DND-41 (cell line): ENCODE measurements at regions not wholly inside any gene's neighbourhood (a gene's known extent, or its start where the extent isn't known, plus 50 kb on each side); places are given as distances from the start of the nearest gene placed in this dataset.
"Not testable (repeated sequence)": the region's sequence is repeated elsewhere in the genome, so short reads cannot be mapped to it uniquely, and the experiment has no call there.

ENCODE experiments used
- EZH2 ChIP-seq: IDR thresholded peaks from 3 replicates; pipeline ENCODE4 v1.6.1; 2012; ENCODE audit warnings: borderline replicate concordance, low read depth, mild to moderate bottlenecking, moderate library complexity, low read length, inconsistent platforms; ENCODE audit not compliant: severe bottlenecking
- TF ChIP-seq, protein P1 (sequence below): IDR thresholded peaks from 2 replicates; pipeline ENCODE4 v1.5.1; 2012; ENCODE audit warnings: borderline replicate concordance, low read length, moderate library complexity, mild to moderate bottlenecking; ENCODE audit not compliant: poor library complexity, severe bottlenecking; ENCODE audit errors: extremely low read depth

DNA sequence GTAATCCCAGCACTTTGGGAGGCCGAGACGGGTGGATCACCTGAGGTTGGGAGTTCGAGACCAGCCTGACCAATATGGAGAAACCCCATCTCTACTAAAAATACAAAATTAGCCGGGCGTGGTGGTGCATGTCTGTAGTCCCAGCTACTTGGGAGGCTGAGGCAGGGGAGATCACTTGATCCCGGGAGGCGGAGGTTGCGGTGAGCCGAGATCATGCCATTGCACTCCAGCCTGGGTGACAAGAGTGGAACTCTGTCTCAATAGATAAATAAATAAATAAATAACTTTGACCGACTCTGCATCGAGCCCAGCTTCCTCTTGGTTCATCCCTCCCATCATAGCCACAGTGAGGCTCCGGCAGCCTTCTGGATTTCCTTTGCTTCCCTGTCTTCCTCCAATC, 89.6 kb downstream of the CRLF2 start:
- TF ChIP-seq, protein P1, sequence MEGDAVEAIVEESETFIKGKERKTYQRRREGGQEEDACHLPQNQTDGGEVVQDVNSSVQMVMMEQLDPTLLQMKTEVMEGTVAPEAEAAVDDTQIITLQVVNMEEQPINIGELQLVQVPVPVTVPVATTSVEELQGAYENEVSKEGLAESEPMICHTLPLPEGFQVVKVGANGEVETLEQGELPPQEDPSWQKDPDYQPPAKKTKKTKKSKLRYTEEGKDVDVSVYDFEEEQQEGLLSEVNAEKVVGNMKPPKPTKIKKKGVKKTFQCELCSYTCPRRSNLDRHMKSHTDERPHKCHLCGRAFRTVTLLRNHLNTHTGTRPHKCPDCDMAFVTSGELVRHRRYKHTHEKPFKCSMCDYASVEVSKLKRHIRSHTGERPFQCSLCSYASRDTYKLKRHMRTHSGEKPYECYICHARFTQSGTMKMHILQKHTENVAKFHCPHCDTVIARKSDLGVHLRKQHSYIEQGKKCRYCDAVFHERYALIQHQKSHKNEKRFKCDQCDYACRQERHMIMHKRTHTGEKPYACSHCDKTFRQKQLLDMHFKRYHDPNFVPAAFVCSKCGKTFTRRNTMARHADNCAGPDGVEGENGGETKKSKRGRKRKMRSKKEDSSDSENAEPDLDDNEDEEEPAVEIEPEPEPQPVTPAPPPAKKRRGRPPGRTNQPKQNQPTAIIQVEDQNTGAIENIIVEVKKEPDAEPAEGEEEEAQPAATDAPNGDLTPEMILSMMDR, result not testable (repeated sequence)
- not testable (repeated sequence) for TF ChIP-seq EZH2
